Vagina (tissue), 2 donors: ENCODE measurements at regions not wholly inside any gene's neighbourhood (a gene's known extent, or its start where the extent isn't known, plus 50 kb on each side); places are given as distances from the start of the nearest gene placed in this dataset.

Experiments
- CTCF ChIP-seq, 3 experiments: fragments of 450-650 bp in 2 of 3; fragments of 200-600 bp in 1 of 3; sonication (generic) in 1 of 3; IDR thresholded peaks; one replicate each; pipeline ENCODE4 v1.5.1; 2017 to 2019; ENCODE audit warnings: antibody characterized with exemption in 3 of 3, mild to moderate bottlenecking in 2 of 3, moderate library complexity in 2 of 3
- POLR2A ChIP-seq, 2 donors: fragments of 450-650 bp; IDR thresholded peaks; one replicate each; pipeline ENCODE4 v1.6.1; 2017; ENCODE audit warnings: antibody characterized with exemption in 2 of 2, mild to moderate bottlenecking in 2 of 2, moderate library complexity in 2 of 2
- POLR2AphosphoS5 ChIP-seq, 2 donors: sonication (generic); formaldehyde crosslinking; IDR thresholded peaks; one replicate each; pipeline ENCODE4 v1.9.0; 2017; ENCODE audit warnings: antibody characterized with exemption in 2 of 2, mild to moderate bottlenecking in 2 of 2, low read depth in 1 of 2; ENCODE audit not compliant: insufficient read depth in 1 of 2

- TF ChIP-seq CTCF (IDR thresholded peaks at IDR 0.05) = no peak
- TF ChIP-seq POLR2A (IDR thresholded peaks at IDR 0.05) = no peak
- no peak for TF ChIP-seq POLR2AphosphoS5 (IDR thresholded peaks at IDR 0.05; ENCODE audit: insufficient read depth in 1 of 2, low read depth in 1 of 2)
Measured at GRCh38 chr7:68509054-68509453, 1089.2 kb upstream of the AUTS2 start.
